IMR-90 (cell line): ENCODE measurements at regions not wholly inside any gene's neighbourhood (a gene's known extent, or its start where the extent isn't known, plus 50 kb on each side); places are given as distances from the start of the nearest gene placed in this dataset.

Source experiments
- CEBPB ChIP-seq: IDR thresholded peaks from 2 replicates; pipeline ENCODE4 v1.6.1; 2012; ENCODE audit warnings: low read depth, low read length, improper control_type of control experiment
- FOS ChIP-seq: fragments of 150-350 bp; IDR thresholded peaks from 2 replicates; pipeline ENCODE4 v1.6.1; 2016; ENCODE audit warnings: low read depth, low read length
- MAFK ChIP-seq: IDR thresholded peaks from 2 replicates; pipeline ENCODE4 v1.6.1; 2012; ENCODE audit warnings: low read depth, low read length, improper control_type of control experiment
- POLR2A ChIP-seq: IDR thresholded peaks from 2 replicates; pipeline ENCODE4 v1.6.1; 2012; ENCODE audit warnings: mild to moderate bottlenecking, low read depth, low read length
- RCOR1 ChIP-seq: IDR thresholded peaks from 2 replicates; pipeline ENCODE4 v1.6.1; 2012; ENCODE audit warnings: mild to moderate bottlenecking, low read length, improper control_type of control experiment; ENCODE audit not compliant: insufficient replicate concordance
- TF ChIP-seq, protein P1 (sequence below): conservative IDR thresholded peaks from 2 replicates; pipeline ENCODE4 v1.5.1; 2012; ENCODE audit warnings: mild to moderate bottlenecking, low read depth, low read length, improper control_type of control experiment

DNA sequence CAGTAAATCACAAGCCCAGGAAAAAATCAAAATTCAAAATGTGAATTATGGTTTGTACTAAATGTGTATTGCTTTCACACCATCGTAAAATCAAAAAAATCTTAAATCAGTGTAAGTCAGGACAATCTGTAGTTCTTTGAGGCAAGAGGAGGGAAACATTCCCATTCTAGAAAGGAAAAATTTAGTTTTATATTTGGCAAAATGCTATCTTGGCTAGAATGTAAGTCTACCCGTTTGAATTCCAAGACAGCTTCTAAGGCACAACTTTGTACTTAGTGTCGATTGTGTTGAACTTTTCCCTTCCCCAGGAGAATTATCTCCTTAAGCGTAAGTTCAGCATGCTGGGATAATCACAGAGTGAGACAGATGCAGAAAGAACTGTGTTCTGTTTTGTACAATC lies 638.2 kb upstream of the LRRTM1 start:
- TF ChIP-seq, protein P1, sequence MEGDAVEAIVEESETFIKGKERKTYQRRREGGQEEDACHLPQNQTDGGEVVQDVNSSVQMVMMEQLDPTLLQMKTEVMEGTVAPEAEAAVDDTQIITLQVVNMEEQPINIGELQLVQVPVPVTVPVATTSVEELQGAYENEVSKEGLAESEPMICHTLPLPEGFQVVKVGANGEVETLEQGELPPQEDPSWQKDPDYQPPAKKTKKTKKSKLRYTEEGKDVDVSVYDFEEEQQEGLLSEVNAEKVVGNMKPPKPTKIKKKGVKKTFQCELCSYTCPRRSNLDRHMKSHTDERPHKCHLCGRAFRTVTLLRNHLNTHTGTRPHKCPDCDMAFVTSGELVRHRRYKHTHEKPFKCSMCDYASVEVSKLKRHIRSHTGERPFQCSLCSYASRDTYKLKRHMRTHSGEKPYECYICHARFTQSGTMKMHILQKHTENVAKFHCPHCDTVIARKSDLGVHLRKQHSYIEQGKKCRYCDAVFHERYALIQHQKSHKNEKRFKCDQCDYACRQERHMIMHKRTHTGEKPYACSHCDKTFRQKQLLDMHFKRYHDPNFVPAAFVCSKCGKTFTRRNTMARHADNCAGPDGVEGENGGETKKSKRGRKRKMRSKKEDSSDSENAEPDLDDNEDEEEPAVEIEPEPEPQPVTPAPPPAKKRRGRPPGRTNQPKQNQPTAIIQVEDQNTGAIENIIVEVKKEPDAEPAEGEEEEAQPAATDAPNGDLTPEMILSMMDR: no peak
- no peak for TF ChIP-seq RCOR1
- TF ChIP-seq POLR2A: no peak
- TF ChIP-seq CEBPB: no peak
- no peak for TF ChIP-seq FOS
- no peak for TF ChIP-seq MAFK
